Calu3 (cell line): ENCODE measurements at regions not wholly inside any gene's neighbourhood (a gene's known extent, or its start where the extent isn't known, plus 50 kb on each side); places are given as distances from the start of the nearest gene placed in this dataset.

Experiments used
- BruUV-seq: library from RNA; stranded (reverse); fragments of 400-500 nt; replicated peaks from 2 replicates; lab custom pipeline; 2021; lab: Mats Ljungman, UMichigan
- CTCF ChIA-PET: fragments of 300-600 bp; sonication (Branson Sonifier 250); formaldehyde crosslinking; loops from one replicate; lab custom pipeline; 2022; ENCODE audit warnings: antibody characterized with exemption; lab: Charles Lee
- DNase-seq: peaks from one replicate; pipeline ENCODE4 v3.0.0; 2022
- H3K27ac Mint-ChIP-seq: one replicate; pipeline ENCODE4 v1.8.0; 2022; ENCODE audit warnings: mixed read lengths; ENCODE audit not compliant: unreplicated experiment
- H3K27me3 Mint-ChIP-seq: one replicate; pipeline ENCODE4 v1.8.0; 2022; ENCODE audit warnings: mixed read lengths; ENCODE audit not compliant: unreplicated experiment
- H3K36me3 Mint-ChIP-seq: one replicate; pipeline ENCODE4 v1.8.0; 2022; ENCODE audit warnings: mild to moderate bottlenecking, moderate library complexity, mixed read lengths; ENCODE audit not compliant: insufficient read depth, unreplicated experiment
- H3K4me1 Mint-ChIP-seq: one replicate; pipeline ENCODE4 v1.8.0; 2022; ENCODE audit warnings: mild to moderate bottlenecking, low read depth, mixed read lengths; ENCODE audit not compliant: unreplicated experiment
- H3K4me3 Mint-ChIP-seq: one replicate; pipeline ENCODE4 v1.8.0; 2022; ENCODE audit warnings: mild to moderate bottlenecking, low read depth, moderate library complexity, mixed read lengths; ENCODE audit not compliant: unreplicated experiment
- H3K9me3 Mint-ChIP-seq: one replicate; pipeline ENCODE4 v1.8.0; 2022; ENCODE audit warnings: low read depth, mixed read lengths; ENCODE audit not compliant: unreplicated experiment
- CTCF ChIP-seq: fragments of 200-600 bp; IDR thresholded peaks from one replicate; pipeline ENCODE4 v1.8.0; 2022; ENCODE audit warnings: antibody characterized with exemption; ENCODE audit not compliant: unreplicated experiment
- intact Hi-C: fragments of 100-400 bp; cut with micrococcal nuclease; formaldehyde crosslinking; loops from one replicate; pipeline ENCODE4 v1.10.0; 2022; ENCODE audit not compliant: unreplicated experiment

GRCh38 chr12:88925454-88925853, 345.2 kb upstream of the KITLG start:
- Mint-ChIP-seq H3K4me3 (peak overlapping the region; percentile 18), H3K27me3 (no peaks in the 10 kb centered on the region), H3K27ac (peak overlapping the region; percentile 83), H3K9me3 (peaks cover 3% of the 10 kb centered on the region), H3K4me1 (peaks cover 63% of the 10 kb centered on the region), H3K36me3 (peaks cover 9% of the 10 kb centered on the region)
- CTCF ChIA-PET = interaction anchor here (0.7 kb wide), 1 partner anchor 61 kb away, joined by 3 read pairs; no protein-coding TSS in a partner anchor
- no TSS peak for BruUV-seq
- TF ChIP-seq CTCF = no peak
- intact Hi-C loops = loop anchor here (5.0 kb wide), 1 partner anchor 432 kb away; no protein-coding TSS in a partner anchor
- DNase-seq = no peak

GRCh38 chr12:88924162-88924561, 343.9 kb upstream of the KITLG start:
- intact Hi-C loops = no loop called here
- Mint-ChIP-seq H3K27me3 (no peaks in the 10 kb centered on the region), H3K4me3 (no peak overlapping the region), H3K9me3 (peaks cover 3% of the 10 kb centered on the region), H3K27ac (no peak overlapping the region), H3K36me3 (peaks cover 9% of the 10 kb centered on the region), H3K4me1 (peaks cover 59% of the 10 kb centered on the region)
- BruUV-seq = no TSS peak
- no peak for DNase-seq
- CTCF ChIA-PET = no interaction called here
- TF ChIP-seq CTCF = no peak

GRCh38 chr12:88923631-88924030, 343.4 kb upstream of the KITLG start:
- CTCF ChIA-PET = no interaction called here
- Mint-ChIP-seq H3K36me3 (peaks cover 9% of the 10 kb centered on the region), H3K9me3 (peaks cover 3% of the 10 kb centered on the region), H3K4me3 (no peak overlapping the region), H3K4me1 (peaks cover 59% of the 10 kb centered on the region), H3K27me3 (no peaks in the 10 kb centered on the region), H3K27ac (no peak overlapping the region)
- TF ChIP-seq CTCF = no peak
- no TSS peak for BruUV-seq
- intact Hi-C loops = no loop called here
- no peak for DNase-seq

GRCh38 chr12:88922816-88923215, 342.5 kb upstream of the KITLG start:
- no peaks in the 10 kb centered on the region for H3K27me3 Mint-ChIP-seq
- TF ChIP-seq CTCF = no peak
- BruUV-seq = no TSS peak
- DNase-seq = no peak
- no peak overlapping the region for H3K27ac Mint-ChIP-seq
- intact Hi-C loops = no loop called here
- H3K4me1 Mint-ChIP-seq = peaks cover 59% of the 10 kb centered on the region
- H3K9me3 Mint-ChIP-seq = peaks cover 3% of the 10 kb centered on the region
- peaks cover 9% of the 10 kb centered on the region for H3K36me3 Mint-ChIP-seq
- CTCF ChIA-PET = no interaction called here
- no peak overlapping the region for H3K4me3 Mint-ChIP-seq
